GM06990 (cell line): ENCODE measurements at regions not wholly inside any gene's neighbourhood (a gene's known extent, or its start where the extent isn't known, plus 50 kb on each side); places are given as distances from the start of the nearest gene placed in this dataset.

Experiments
- DNase-seq: peaks from one replicate; pipeline ENCODE4 v3.0.0-alpha.2; 2011; ENCODE audit not compliant: insufficient read length; ENCODE audit errors: extremely low read depth
- H3K27me3 ChIP-seq: replicated peaks from 2 replicates; pipeline ENCODE4 v1.6.0; 2011; ENCODE audit warnings: low read length; ENCODE audit not compliant: control insufficient read depth, insufficient read depth
- H3K36me3 ChIP-seq: 2 replicates; pipeline ENCODE4 v1.5.1; 2011; ENCODE audit warnings: low read length; ENCODE audit not compliant: control insufficient read depth, insufficient read depth
- H3K4me3 ChIP-seq: replicated peaks from 2 replicates; pipeline ENCODE4 v1.5.1; 2011; ENCODE audit warnings: low read depth, mild to moderate bottlenecking, control low read depth, low read length
- CTCF ChIP-seq: IDR thresholded peaks from 2 replicates; pipeline ENCODE4 v1.5.1; 2011; ENCODE audit warnings: low read length, control low read depth, mild to moderate bottlenecking, inconsistent platforms; ENCODE audit not compliant: insufficient read depth, poor library complexity, severe bottlenecking

- TF ChIP-seq CTCF, result no peak
- Histone ChIP-seq H3K36me3 (no peaks in the 10 kb centered on the region), H3K27me3 (no peaks in the 10 kb centered on the region), H3K4me3 (no peak overlapping the region)
- no peak for DNase-seq
Observed at GRCh38 chr18:78151948-78152725, 827.5 kb upstream of the SALL3 start.

DNA sequence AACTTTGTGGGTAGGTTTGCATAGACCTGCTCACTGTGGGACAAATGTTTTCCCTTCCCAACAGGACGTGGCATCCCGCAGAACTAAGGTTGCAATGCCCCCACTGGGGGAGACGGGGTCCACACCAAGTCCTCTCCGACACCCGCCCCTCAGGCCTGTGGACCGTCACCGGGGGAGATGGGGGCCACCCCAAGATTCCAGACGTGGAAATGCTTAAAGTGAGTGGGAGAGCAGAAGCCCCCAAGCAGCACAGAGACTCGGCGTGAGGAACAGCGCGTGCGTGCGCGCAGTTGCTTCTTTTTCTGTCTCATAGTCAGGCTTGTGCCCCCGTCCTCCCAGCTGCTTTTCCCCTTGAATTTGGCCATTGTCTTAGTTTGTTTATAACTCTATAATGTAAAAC is 826.3 kb upstream of the SALL3 start:
- no peak overlapping the region for H3K4me3 ChIP-seq
- no peaks in the 10 kb centered on the region for H3K27me3 ChIP-seq
- no peak for TF ChIP-seq CTCF

GRCh38 chr18:78154444-78154843 is 825.2 kb upstream of the SALL3 start:
- Histone ChIP-seq H3K36me3 (no peaks in the 10 kb centered on the region), H3K4me3 (no peak overlapping the region), H3K27me3 (no peaks in the 10 kb centered on the region)
- DNase-seq, result no peak
- TF ChIP-seq CTCF, result no peak

More for the DNA sequence above, 826.3 kb upstream of the SALL3 start:
- H3K36me3 ChIP-seq, result no peaks in the 10 kb centered on the region
- DNase-seq, result no peak

- H3K4me3 ChIP-seq, result no peak overlapping the region
- no peaks in the 10 kb centered on the region for H3K36me3 ChIP-seq
- H3K27me3 ChIP-seq, result no peaks in the 10 kb centered on the region
- no peak for TF ChIP-seq CTCF
- DNase-seq, result no peak
Observed at GRCh38 chr18:78154853-78155252, 824.8 kb upstream of the SALL3 start.

DNA sequence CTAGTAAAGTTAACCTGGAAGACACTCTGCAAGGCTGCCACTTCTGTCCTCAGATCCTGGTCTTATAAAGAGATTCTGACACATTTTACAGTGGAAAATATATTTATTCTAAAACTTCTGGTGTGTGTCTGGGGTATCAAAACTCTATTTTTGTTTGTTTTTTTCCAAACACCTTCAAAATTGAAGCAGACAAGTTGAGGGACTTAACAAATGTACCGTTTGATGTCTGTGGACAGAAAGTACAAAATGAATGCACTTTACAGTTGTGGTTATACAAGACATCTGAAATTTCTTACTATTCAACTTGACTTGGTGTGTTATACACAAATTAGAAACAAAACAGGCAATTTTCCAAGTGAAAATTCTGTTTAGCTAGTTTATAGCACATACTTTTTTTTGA is 823.2 kb upstream of the SALL3 start:
- no peak overlapping the region for H3K4me3 ChIP-seq
- H3K36me3 ChIP-seq, result no peaks in the 10 kb centered on the region
- DNase-seq, result no peak
- TF ChIP-seq CTCF, result no peak
- H3K27me3 ChIP-seq, result no peaks in the 10 kb centered on the region
